IPS-18c (cell line): ENCODE measurements at regions not wholly inside any gene's neighbourhood (a gene's known extent, or its start where the extent isn't known, plus 50 kb on each side); places are given as distances from the start of the nearest gene placed in this dataset.
"Not testable (repeated sequence)": the region's sequence is repeated elsewhere in the genome, so short reads cannot be mapped to it uniquely, and the experiment has no call there.

ENCODE experiments used
- H3K4me3 ChIP-seq: 2 replicates; pipeline ENCODE4 v1.7.0; 2013; ENCODE audit warnings: low read depth, mild to moderate bottlenecking, low read length, moderate library complexity; ENCODE audit not compliant: insufficient read depth
- H3K9me3 ChIP-seq: one replicate; pipeline ENCODE4 v1.6.1; 2013; ENCODE audit warnings: mild to moderate bottlenecking, low read length, moderate library complexity; ENCODE audit not compliant: control insufficient read depth, insufficient read depth

- H3K4me3 ChIP-seq, H3K9me3 ChIP-seq: not testable (repeated sequence)
Observed at GRCh38 chr2:101645886-101646285, 51.6 kb upstream of the MAP4K4 start.

- Histone ChIP-seq H3K4me3 (no peak overlapping the region), H3K9me3 (no peaks in the 10 kb centered on the region)
Observed at GRCh38 chr2:101644842-101645383, 52.6 kb upstream of the MAP4K4 start.

- H3K4me3 ChIP-seq, result no peak overlapping the region
- no peaks in the 10 kb centered on the region for H3K9me3 ChIP-seq
Observed at GRCh38 chr2:101643004-101643524, 54.4 kb upstream of the MAP4K4 start.

GRCh38 chr2:101638817-101639605 lies 58.5 kb upstream of the MAP4K4 start:
- no peaks in the 10 kb centered on the region for H3K9me3 ChIP-seq
- no peak overlapping the region for H3K4me3 ChIP-seq

GRCh38 chr2:101638181-101638711 lies 59.3 kb upstream of the MAP4K4 start:
- no peak overlapping the region for H3K4me3 ChIP-seq
- H3K9me3 ChIP-seq, result no peaks in the 10 kb centered on the region

- H3K9me3 ChIP-seq, result no peaks in the 10 kb centered on the region
- H3K4me3 ChIP-seq, result no peak overlapping the region
Observed at GRCh38 chr2:101630224-101630949, 67.1 kb upstream of the MAP4K4 start.

GRCh38 chr2:101628030-101628392 lies 69.5 kb upstream of the MAP4K4 start:
- no peak overlapping the region for H3K4me3 ChIP-seq
- H3K9me3 ChIP-seq, result no peaks in the 10 kb centered on the region

GRCh38 chr2:101627285-101628029 lies 70.0 kb upstream of the MAP4K4 start:
- no peaks in the 10 kb centered on the region for H3K9me3 ChIP-seq
- no peak overlapping the region for H3K4me3 ChIP-seq

- not testable (repeated sequence) for H3K9me3 ChIP-seq, H3K4me3 ChIP-seq
Observed at GRCh38 chr2:101625814-101626213, 71.7 kb upstream of the MAP4K4 start.

GRCh38 chr2:101625387-101625786 lies 72.1 kb upstream of the MAP4K4 start:
- no peaks in the 10 kb centered on the region for H3K9me3 ChIP-seq
- no peak overlapping the region for H3K4me3 ChIP-seq

GRCh38 chr2:101624706-101625332 lies 72.7 kb upstream of the MAP4K4 start:
- Histone ChIP-seq H3K9me3 (no peaks in the 10 kb centered on the region), H3K4me3 (no peak overlapping the region)

- Histone ChIP-seq H3K4me3 (no peak overlapping the region), H3K9me3 (no peaks in the 10 kb centered on the region)
Observed at GRCh38 chr2:101623031-101623521, 74.4 kb upstream of the MAP4K4 start.

GRCh38 chr2:101622210-101623030 lies 75.1 kb upstream of the MAP4K4 start:
- H3K4me3 ChIP-seq, result no peak overlapping the region
- no peaks in the 10 kb centered on the region for H3K9me3 ChIP-seq

GRCh38 chr2:101619191-101619591 lies 78.3 kb upstream of the MAP4K4 start:
- H3K4me3 ChIP-seq, result no peak overlapping the region
- H3K9me3 ChIP-seq, result no peaks in the 10 kb centered on the region

- H3K4me3 ChIP-seq, result no peak overlapping the region
- H3K9me3 ChIP-seq, result no peaks in the 10 kb centered on the region
Observed at GRCh38 chr2:101617796-101618195, 79.7 kb upstream of the MAP4K4 start.

- Histone ChIP-seq H3K9me3 (no peaks in the 10 kb centered on the region), H3K4me3 (no peak overlapping the region)
Observed at GRCh38 chr2:101617188-101617587, 80.3 kb upstream of the MAP4K4 start.
